Stimulated activated CD4-positive, alpha-beta T cell treated with anti-CD3 and anti-CD28 coated beads, Interleukin-1b, Interleukin-23, amount 100 ng/mL, for 48 hours (primary cell): ENCODE measurements at regions not wholly inside any gene's neighbourhood (a gene's known extent, or its start where the extent isn't known, plus 50 kb on each side); places are given as distances from the start of the nearest gene placed in this dataset.
"Not testable (repeated sequence)": the region's sequence is repeated elsewhere in the genome, so short reads cannot be mapped to it uniquely, and the experiment has no call there.

Source experiments
- DNase-seq: peaks from one replicate; pipeline ENCODE4 v3.0.0-alpha.2; 2020

GRCh38 chr2:116935097-116935814, 879.2 kb upstream of the DDX18 start:
- DNase-seq = no peak

GRCh38 chr2:116948258-116948657, 866.2 kb upstream of the DDX18 start:
- DNase-seq = no peak

GRCh38 chr2:116949249-116949648, 865.2 kb upstream of the DDX18 start:
- DNase-seq = no peak

- no peak for DNase-seq
Measured at GRCh38 chr2:116952254-116952653, 862.2 kb upstream of the DDX18 start.

GRCh38 chr2:116955646-116956045, 858.8 kb upstream of the DDX18 start:
- no peak for DNase-seq

DNA sequence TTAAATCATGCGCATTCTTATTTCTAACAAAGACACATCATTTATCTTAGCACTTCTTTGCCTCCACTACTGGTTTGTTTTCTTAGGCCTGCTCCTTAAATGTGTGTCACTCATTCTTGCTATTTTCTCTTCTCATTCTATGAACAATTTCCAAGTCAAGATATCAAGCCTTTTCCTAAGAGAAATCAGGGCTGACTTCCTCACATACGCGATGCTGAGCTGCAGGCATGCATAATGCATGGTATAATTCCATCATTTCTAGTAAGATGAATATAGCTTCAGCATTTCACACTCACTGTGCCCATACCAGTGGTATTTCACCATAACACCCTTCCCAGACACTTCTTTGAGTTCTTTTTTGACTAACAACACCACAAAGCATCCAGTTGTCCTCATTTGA, 838.9 kb upstream of the DDX18 start:
- no peak for DNase-seq

DNA sequence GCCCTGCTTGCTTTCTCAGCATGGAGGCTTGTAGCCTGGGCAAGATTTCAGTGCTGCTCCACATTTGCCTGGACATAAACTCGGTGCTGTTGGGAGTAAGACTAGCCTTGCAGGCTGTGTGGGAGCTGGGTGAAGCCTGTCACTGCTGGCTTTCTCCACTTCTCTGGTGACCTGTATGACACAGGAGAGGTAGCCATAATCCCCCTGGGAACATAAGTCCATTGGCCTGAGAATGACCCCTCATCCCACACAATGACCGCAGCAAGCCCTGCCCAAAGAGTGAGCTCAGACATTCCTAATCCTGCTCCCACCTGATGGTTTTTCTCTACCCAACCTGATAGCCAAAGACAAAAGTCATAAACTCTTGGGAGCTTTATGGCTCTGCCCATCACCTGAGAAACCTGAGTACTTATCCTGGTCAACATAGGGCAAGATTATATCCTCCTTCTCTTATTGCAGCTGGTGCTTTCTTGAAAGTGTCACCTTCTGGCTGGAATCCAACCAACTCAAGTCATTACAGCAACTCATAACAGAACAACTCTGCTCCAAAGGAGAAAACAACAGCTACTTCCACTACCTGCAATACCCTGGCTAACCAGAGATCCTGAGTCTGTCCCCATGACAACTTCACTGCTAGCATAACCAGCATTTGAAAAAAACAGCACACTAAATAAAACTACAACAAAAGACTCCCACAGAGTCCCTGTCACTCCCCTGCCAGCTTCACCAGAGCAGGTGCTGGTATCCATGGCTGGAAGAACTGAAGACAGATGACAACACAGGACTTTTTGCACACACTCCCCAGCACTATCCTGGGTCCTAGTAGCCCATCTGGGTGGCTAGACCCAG, 834.4 kb upstream of the DDX18 start:
- DNase-seq = no peak

- no peak for DNase-seq
Measured at GRCh38 chr2:116987447-116987846, 827.0 kb upstream of the DDX18 start.

GRCh38 chr2:116988303-116988702, 826.2 kb upstream of the DDX18 start:
- DNase-seq = no peak

DNA sequence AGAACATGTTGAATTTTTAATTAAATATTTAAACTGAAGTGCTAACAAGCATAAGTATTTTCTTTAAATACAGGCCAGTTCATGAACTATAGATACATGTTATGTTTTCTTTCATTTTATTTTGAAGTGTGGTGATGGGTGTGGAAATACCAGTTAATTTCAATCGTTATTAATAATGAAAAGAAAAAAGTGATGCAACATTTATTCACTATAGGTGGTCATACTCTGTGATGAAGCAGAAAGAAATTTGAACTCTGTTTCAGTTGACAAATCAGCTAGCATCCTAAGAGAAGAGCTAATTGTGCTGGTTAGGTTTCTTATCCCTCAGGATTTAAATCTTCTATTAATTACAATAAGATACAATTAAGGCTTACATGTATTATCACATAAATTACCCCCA, 795.1 kb upstream of the DDX18 start:
- no peak for DNase-seq

DNA sequence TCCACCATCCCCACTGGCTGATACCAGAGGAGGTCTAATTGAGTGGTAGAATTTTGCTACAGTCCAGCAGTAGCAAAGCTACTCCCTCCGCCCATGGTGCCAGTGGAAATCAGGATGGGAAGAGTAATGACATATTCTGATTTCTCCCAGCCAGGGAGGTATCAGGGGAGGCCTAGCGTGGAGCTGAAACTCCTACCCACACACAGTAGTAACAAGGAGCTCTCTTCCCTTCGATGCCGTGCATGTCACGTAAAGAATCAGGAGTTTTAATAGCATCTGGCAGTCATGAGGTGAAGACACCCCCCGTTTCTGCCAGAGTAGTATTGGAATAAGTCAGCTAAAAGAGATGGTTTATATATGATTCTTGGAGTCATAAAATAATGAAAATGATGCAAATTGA, 786.8 kb upstream of the DDX18 start:
- DNase-seq = no peak

DNA sequence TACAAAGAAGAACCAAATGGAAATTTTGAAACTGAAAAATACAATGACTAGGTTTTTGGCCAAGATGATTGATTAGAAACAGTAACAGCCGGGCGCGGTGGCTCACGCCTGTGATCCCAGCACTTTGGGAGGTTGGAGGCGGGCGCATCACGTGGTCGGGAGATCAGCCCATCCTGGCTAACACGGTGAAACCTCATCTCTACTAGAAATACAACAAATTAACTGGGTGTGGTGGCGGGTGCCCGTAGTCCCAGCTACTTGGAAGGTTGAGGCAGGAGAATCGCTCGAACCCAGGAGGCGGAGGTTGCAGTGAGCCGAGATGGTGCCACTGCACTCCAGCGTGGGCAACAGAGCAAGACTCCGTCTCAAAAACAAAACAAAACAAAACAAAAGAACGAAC, 785.8 kb upstream of the DDX18 start:
- DNase-seq = not testable (repeated sequence)

DNA sequence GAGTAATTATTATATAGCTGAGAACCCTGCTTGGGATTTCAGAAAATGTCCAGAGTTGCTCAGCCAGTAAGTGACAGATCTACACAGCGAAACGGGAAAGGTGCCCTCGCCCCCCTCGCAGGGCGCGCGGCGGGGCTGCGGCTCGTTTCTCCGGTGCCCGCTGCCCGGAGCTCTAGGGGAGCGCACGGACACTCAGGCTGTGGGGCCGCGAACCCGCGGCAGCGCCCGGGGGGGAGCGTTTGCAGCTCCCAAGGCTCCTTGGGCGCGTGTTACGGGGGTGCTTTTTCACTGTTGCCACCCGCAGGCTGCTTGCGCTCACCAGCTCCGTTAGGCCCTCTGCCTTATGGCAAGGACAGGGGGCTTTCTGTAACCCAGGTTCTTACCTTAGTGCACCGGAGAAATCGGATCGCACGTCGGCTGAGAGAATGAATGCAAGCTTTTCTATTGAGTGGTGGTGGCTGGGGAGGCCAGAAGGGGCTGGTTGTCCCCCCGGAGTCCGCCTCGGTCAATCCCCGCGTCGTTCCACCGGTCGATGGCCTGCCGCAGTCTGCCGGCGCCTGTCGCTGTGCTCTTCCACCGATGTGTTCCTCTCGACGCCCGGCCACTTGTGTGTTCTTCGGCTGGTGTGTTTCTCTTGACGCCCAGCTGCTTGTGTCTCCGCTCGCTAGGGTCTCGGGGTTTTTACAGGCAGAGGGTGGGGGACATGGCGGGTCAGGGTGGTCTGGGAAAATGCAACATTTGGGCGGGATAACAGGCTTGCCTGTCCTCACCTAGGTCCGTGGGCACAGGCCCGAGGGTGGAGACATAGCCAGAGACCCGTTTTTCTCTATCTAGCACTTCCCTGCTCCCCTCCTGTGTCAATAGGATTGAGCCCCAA, 758.8 kb upstream of the DDX18 start:
- no peak for DNase-seq

GRCh38 chr2:117056376-117056748, 758.1 kb upstream of the DDX18 start:
- no peak for DNase-seq

DNA sequence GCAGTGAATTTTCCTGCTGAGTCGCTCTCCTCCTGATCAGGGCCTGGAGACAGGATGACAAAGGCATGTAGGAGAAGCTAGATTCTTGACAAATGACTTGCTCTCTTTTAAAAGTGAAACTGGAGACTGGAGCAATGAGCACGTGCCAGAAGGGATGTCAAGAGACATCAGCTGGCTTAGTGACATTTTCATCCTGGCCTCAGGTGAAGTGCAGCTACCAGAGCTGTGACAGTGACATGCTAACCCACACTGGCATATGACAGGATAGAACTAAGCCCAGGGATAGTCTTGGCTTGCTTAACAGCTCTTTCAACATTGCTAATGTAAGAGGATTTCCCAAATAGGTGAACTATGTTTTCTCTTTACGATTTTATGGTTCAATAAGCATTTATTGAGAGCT, 757.5 kb upstream of the DDX18 start:
- no peak for DNase-seq

DNA sequence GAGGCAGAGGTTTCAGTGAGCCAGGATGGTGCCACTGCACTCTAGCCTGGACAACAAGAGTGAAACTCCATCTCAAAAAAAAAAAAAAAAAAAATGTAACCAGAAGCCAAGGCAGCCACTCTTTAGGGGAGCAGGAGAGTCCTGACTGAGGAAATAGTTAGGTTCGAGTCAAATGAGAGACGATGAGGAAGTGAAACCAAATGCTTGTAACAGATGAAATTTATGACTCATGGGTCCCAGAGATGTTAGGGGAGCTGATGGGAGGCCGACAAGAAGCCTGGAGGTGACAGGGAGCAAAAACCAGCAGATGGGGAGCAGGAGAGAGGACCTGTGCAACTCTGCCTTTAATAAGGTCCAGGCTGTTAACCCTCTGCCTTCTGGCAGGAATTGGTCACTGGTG, 756.1 kb upstream of the DDX18 start:
- DNase-seq = no peak

DNA sequence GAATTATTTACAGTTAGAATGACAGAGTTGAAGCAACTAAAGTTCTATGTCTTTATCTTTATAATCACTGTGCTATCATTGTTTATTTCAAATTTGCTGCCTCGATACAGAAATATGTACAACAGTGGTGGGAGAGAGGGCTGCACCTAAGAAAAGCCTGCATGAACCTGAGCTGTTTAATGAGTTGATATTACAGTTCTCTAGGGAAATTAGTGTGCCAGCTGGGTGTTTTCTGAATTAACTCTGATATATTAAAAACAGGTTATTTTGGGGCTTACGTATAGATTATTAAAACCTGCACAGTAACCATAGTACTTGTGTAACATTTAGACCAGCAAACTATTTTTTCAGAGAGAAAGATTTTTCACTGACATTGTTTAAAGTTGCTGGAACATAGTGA, 750.5 kb upstream of the DDX18 start:
- DNase-seq = no peak

DNA sequence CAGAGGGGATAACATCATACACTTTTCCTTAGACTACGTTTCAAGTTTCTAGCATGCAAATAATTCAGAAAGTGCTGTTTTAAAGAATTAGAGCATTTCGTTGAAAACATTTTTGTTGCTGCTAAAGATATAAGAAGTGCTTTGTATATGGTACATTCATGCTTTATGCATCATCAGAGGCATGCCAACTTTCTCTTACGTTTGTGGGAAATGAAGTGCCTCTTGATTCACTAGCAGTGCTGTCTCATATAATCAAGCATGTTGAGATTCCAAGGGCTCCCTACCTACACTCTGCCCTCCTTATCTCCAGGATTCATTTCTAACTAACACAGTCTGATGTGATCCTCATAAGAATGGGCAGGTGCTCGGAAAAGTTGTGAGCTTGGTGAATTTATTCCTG, 748.6 kb upstream of the DDX18 start:
- no peak for DNase-seq

GRCh38 chr2:117067900-117068299, 746.6 kb upstream of the DDX18 start:
- DNase-seq = no peak

DNA sequence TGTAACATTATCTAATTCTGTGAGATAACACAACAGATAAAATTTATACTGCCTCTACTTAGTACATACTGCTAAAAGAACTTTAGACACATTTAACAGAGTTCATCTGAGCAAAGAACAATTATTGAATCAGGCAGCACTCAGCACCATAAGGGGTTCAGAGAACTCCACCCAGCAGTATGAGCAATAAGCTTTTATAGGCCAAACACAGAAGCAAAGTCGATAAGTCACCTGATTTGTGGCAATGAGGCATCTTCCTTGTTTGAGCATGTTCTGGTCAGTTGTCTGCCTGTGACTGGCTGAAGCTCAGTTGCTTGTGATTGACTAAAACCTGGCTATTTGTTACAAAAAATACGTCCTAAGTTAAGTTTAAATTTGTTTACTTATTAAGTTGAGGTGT, 746.1 kb upstream of the DDX18 start:
- DNase-seq = no peak

GRCh38 chr2:117071556-117072102, 742.9 kb upstream of the DDX18 start:
- no peak for DNase-seq

GRCh38 chr2:117074756-117075155, 739.7 kb upstream of the DDX18 start:
- no peak for DNase-seq

DNA sequence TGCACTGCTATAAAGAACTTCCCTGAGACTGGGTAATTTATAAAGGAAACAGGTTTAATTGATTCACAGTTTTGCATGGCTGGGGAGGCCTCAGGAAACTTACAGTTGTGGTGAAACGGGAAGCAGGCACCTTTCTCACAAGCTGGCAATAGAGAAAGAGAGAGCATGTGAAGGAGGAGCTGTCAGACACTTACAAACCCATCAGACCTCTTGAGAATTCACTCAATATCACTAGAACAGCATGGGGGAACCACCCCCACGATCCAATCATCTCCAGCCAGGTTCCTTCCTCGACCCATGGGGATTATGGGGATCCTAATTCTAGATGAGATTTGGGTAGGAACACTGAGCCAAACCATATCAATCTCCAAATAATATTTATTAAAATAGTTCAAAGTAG, 729.2 kb upstream of the DDX18 start:
- no peak for DNase-seq
